ENCODE measurements at regions not wholly inside any gene's neighbourhood (a gene's known extent, or its start where the extent isn't known, plus 50 kb on each side); places are given as distances from the start of the nearest gene placed in this dataset.

DNA sequence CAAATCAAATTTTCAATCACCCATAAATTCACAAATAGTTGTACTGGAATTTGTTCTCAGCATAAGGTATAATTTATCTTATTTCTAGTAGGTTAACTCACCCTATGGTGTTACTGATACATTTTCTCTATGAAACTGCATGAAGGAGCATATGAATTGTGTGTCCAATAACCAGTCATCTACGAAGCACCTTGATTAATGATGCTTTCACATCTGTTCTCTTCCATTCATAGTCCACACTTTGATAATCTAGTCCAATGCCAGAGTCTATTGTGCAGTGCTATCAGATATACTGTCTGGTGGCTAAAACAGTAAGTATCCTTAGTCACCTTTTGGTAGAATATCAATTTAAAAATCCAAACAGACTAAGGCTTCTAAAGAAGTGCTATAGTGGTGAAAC, 876.0 kb downstream of the RPS29 start:
- TF ChIP-seq, protein P1, sequence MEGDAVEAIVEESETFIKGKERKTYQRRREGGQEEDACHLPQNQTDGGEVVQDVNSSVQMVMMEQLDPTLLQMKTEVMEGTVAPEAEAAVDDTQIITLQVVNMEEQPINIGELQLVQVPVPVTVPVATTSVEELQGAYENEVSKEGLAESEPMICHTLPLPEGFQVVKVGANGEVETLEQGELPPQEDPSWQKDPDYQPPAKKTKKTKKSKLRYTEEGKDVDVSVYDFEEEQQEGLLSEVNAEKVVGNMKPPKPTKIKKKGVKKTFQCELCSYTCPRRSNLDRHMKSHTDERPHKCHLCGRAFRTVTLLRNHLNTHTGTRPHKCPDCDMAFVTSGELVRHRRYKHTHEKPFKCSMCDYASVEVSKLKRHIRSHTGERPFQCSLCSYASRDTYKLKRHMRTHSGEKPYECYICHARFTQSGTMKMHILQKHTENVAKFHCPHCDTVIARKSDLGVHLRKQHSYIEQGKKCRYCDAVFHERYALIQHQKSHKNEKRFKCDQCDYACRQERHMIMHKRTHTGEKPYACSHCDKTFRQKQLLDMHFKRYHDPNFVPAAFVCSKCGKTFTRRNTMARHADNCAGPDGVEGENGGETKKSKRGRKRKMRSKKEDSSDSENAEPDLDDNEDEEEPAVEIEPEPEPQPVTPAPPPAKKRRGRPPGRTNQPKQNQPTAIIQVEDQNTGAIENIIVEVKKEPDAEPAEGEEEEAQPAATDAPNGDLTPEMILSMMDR (IDR thresholded peaks at IDR 0.05; ENCODE audit: low read depth, low read length, missing input control): no peak
- no peak for TF ChIP-seq EGR1 (IDR thresholded peaks at IDR 0.05; ENCODE audit: low read depth in 2 of 2)
- TF ChIP-seq, protein P2, sequence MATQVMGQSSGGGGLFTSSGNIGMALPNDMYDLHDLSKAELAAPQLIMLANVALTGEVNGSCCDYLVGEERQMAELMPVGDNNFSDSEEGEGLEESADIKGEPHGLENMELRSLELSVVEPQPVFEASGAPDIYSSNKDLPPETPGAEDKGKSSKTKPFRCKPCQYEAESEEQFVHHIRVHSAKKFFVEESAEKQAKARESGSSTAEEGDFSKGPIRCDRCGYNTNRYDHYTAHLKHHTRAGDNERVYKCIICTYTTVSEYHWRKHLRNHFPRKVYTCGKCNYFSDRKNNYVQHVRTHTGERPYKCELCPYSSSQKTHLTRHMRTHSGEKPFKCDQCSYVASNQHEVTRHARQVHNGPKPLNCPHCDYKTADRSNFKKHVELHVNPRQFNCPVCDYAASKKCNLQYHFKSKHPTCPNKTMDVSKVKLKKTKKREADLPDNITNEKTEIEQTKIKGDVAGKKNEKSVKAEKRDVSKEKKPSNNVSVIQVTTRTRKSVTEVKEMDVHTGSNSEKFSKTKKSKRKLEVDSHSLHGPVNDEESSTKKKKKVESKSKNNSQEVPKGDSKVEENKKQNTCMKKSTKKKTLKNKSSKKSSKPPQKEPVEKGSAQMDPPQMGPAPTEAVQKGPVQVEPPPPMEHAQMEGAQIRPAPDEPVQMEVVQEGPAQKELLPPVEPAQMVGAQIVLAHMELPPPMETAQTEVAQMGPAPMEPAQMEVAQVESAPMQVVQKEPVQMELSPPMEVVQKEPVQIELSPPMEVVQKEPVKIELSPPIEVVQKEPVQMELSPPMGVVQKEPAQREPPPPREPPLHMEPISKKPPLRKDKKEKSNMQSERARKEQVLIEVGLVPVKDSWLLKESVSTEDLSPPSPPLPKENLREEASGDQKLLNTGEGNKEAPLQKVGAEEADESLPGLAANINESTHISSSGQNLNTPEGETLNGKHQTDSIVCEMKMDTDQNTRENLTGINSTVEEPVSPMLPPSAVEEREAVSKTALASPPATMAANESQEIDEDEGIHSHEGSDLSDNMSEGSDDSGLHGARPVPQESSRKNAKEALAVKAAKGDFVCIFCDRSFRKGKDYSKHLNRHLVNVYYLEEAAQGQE (IDR thresholded peaks at IDR 0.05): no peak
- no peak for TF ChIP-seq YY1 (IDR thresholded peaks at IDR 0.05)
- no peak for TF ChIP-seq JUND (IDR thresholded peaks at IDR 0.05)
- no peak for TF ChIP-seq GABPA (IDR thresholded peaks at IDR 0.05 in 1 of 2, conservative IDR thresholded peaks at IDR 0.05 in 1 of 2)
- TF ChIP-seq RAD21 (IDR thresholded peaks at IDR 0.05): no peak
- TF ChIP-seq, protein P3, sequence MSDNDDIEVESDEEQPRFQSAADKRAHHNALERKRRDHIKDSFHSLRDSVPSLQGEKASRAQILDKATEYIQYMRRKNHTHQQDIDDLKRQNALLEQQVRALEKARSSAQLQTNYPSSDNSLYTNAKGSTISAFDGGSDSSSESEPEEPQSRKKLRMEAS (IDR thresholded peaks at IDR 0.05): no peak
- TF ChIP-seq SP1 (IDR thresholded peaks at IDR 0.05): no peak
